Upper lobe of left lung (tissue), 6 donors: ENCODE measurements at regions not wholly inside any gene's neighbourhood (a gene's known extent, or its start where the extent isn't known, plus 50 kb on each side); places are given as distances from the start of the nearest gene placed in this dataset.

ENCODE experiments used
- ATAC-seq, 2 donors: fragments of 200-7000 bp; cut with Tn5 transposase; one replicate each; pipeline ENCODE4 v1.9.1; 2022; ENCODE audit warnings: mild to moderate bottlenecking in 2 of 2, moderate library complexity in 2 of 2; ENCODE audit not compliant: low FRiP score in 2 of 2
- DNase-seq, 2 donors: peaks; one replicate each; pipeline ENCODE4 v3.0.0-alpha.2; 2019 to 2020
- H3K27ac ChIP-seq, 4 donors: fragments of 200-600 bp; sonication (generic); one replicate each; pipeline ENCODE4 v1.5.1; 2016 to 2019
- H3K27me3 ChIP-seq, 4 donors: fragments of 200-600 bp; sonication (generic); one replicate each; pipeline ENCODE4 v1.5.1; 2017 to 2019
- H3K36me3 ChIP-seq, 4 donors: fragments of 200-600 bp; sonication (generic); one replicate each; pipeline ENCODE4 v1.5.1; 2016 to 2019
- H3K4me1 ChIP-seq, 4 donors: fragments of 200-600 bp; sonication (generic); one replicate each; pipeline ENCODE4 v1.5.1; 2018 to 2019
- H3K4me3 ChIP-seq, 4 donors: fragments of 200-600 bp; sonication (generic); one replicate each; pipeline ENCODE4 v1.5.1; 2017 to 2019; ENCODE audit warnings: mild to moderate bottlenecking in 2 of 4, moderate library complexity in 1 of 4
- H3K9me3 ChIP-seq, 4 donors: fragments of 200-600 bp; sonication (generic); one replicate each; pipeline ENCODE4 v1.5.1; 2018 to 2019
- CTCF ChIP-seq, 6 experiments: fragments of 450-650 bp in 4 of 6; fragments of 200-600 bp in 2 of 6; sonication (generic) in 2 of 6; IDR thresholded peaks; one replicate each; pipeline ENCODE4 v1.5.1; 2016 to 2019; ENCODE audit warnings: antibody characterized with exemption in 6 of 6
- EP300 ChIP-seq, 4 donors: sonication (generic); formaldehyde crosslinking; IDR thresholded peaks; one replicate each; pipeline ENCODE4 v1.5.1; 2017; ENCODE audit warnings: antibody characterized with exemption in 4 of 4, control low read depth in 2 of 4
- POLR2A ChIP-seq, 4 donors: fragments of 450-650 bp; IDR thresholded peaks; one replicate each; pipeline ENCODE4 v1.5.1; 2016 to 2017; ENCODE audit warnings: antibody characterized with exemption in 4 of 4, mild to moderate bottlenecking in 2 of 4
- POLR2AphosphoS5 ChIP-seq, 2 donors: sonication (generic); formaldehyde crosslinking; IDR thresholded peaks; one replicate each; pipeline ENCODE4 v1.5.1; 2017; ENCODE audit warnings: antibody characterized with exemption in 2 of 2
- WGBS, 2 donors: methylation state at CpG; one replicate each; pipeline ENCODE4 v1.1.5; 2017 to 2018; 5-methylcytosine and 5-hydroxymethylcytosine counted together
- donor health status: DM: no; HTN: no; CAD: no; lungs with moderate emphysema.
- donor health status: DM: no; HTN: yes; CAD: no; lungs with severe emphysema.

GRCh38 chr4:41851621-41852020, 83.6 kb upstream of the TMEM33 start:
- Histone ChIP-seq H3K9me3 (no peaks in the 10 kb centered on the region), H3K27me3 (no peaks in the 10 kb centered on the region), H3K36me3 (no peaks in the 10 kb centered on the region), H3K4me3 (no peak overlapping the region), H3K4me1 (no peaks in the 10 kb centered on the region), H3K27ac (no peak overlapping the region)
- ATAC-seq = no peak
- DNase-seq = no peak
- 74 to 76% methylated on average over 2 of the region's 2 CpGs for WGBS, 2 donors
- TF ChIP-seq POLR2AphosphoS5 (IDR thresholded peaks at IDR 0.05) (no peak), CTCF (IDR thresholded peaks at IDR 0.05) (no peak), EP300 (IDR thresholded peaks at IDR 0.05) (no peak), POLR2A (IDR thresholded peaks at IDR 0.05) (no peak)

GRCh38 chr4:41844327-41844726, 90.9 kb upstream of the TMEM33 start:
- ATAC-seq (no peak), DNase-seq (no peak)
- TF ChIP-seq POLR2A (IDR thresholded peaks at IDR 0.05) (no peak), POLR2AphosphoS5 (IDR thresholded peaks at IDR 0.05) (no peak), CTCF (IDR thresholded peaks at IDR 0.05) (no peak), EP300 (IDR thresholded peaks at IDR 0.05) (no peak)
- Histone ChIP-seq H3K4me3 (no peak overlapping the region), H3K9me3 (no peaks in the 10 kb centered on the region), H3K36me3 (no peaks in the 10 kb centered on the region), H3K4me1 (no peaks in the 10 kb centered on the region), H3K27me3 (no peaks in the 10 kb centered on the region), H3K27ac (no peak overlapping the region)

GRCh38 chr4:41839916-41840854, 91.7 kb upstream of the PHOX2B start:
- TF ChIP-seq CTCF (IDR thresholded peaks at IDR 0.05) = no peak
- no peak for TF ChIP-seq EP300 (IDR thresholded peaks at IDR 0.05)
- no peak for TF ChIP-seq POLR2AphosphoS5 (IDR thresholded peaks at IDR 0.05)
- no peak for TF ChIP-seq POLR2A (IDR thresholded peaks at IDR 0.05)
- WGBS, 2 donors = 38 to 39% methylated on average over 8 of the region's 8 CpGs
- Histone ChIP-seq H3K4me1 (no peaks in the 10 kb centered on the region), H3K27ac (no peak overlapping the region), H3K27me3 (no peaks in the 10 kb centered on the region), H3K36me3 (no peaks in the 10 kb centered on the region), H3K9me3 (no peaks in the 10 kb centered on the region), H3K4me3 (no peak overlapping the region)
- ATAC-seq (no peak), DNase-seq (no peak)

GRCh38 chr4:41838590-41838989, 90.1 kb upstream of the PHOX2B start:
- H3K27me3 ChIP-seq = no peaks in the 10 kb centered on the region
- H3K9me3 ChIP-seq = no peaks in the 10 kb centered on the region
- no peaks in the 10 kb centered on the region for H3K4me1 ChIP-seq
- no peak for DNase-seq
- no peak overlapping the region for H3K27ac ChIP-seq
- no peak for TF ChIP-seq POLR2AphosphoS5 (IDR thresholded peaks at IDR 0.05)
- no peak for TF ChIP-seq CTCF (IDR thresholded peaks at IDR 0.05)
- no peak overlapping the region for H3K4me3 ChIP-seq
- ATAC-seq = no peak
- no peaks in the 10 kb centered on the region for H3K36me3 ChIP-seq
